GM19395 (cell line): ENCODE measurements at regions not wholly inside any gene's neighbourhood (a gene's known extent, or its start where the extent isn't known, plus 50 kb on each side); places are given as distances from the start of the nearest gene placed in this dataset.
"Not testable (repeated sequence)": the region's sequence is repeated elsewhere in the genome, so short reads cannot be mapped to it uniquely, and the experiment has no call there.

Experiments used
- ATAC-seq: cut with Tn5 transposase; IDR thresholded peaks from one replicate; pipeline ENCODE4 v1.9.1; 2021; ENCODE audit warnings: mild to moderate bottlenecking, moderate library complexity; ENCODE audit not compliant: unreplicated experiment

GRCh38 chr7:153920126-153920525 is 132.1 kb upstream of the DPP6 start:
- no peak for ATAC-seq

- no peak for ATAC-seq
Observed at GRCh38 chr7:153920897-153921296, 131.3 kb upstream of the DPP6 start.

GRCh38 chr7:153921408-153921807 is 130.8 kb upstream of the DPP6 start:
- no peak for ATAC-seq

GRCh38 chr7:153930696-153931095 is 121.5 kb upstream of the DPP6 start:
- ATAC-seq, result no peak

- no peak for ATAC-seq
Observed at GRCh38 chr7:153934048-153934447, 118.2 kb upstream of the DPP6 start.

- no peak for ATAC-seq
Observed at GRCh38 chr7:153934629-153935028, 117.6 kb upstream of the DPP6 start.

GRCh38 chr7:153935095-153935494 is 117.1 kb upstream of the DPP6 start:
- no peak for ATAC-seq

GRCh38 chr7:153938451-153938850 is 113.7 kb upstream of the DPP6 start:
- no peak for ATAC-seq

GRCh38 chr7:153939177-153939576 is 113.0 kb upstream of the DPP6 start:
- ATAC-seq, result no peak

GRCh38 chr7:153939654-153940053 is 112.5 kb upstream of the DPP6 start:
- no peak for ATAC-seq

GRCh38 chr7:153941061-153941460 is 111.1 kb upstream of the DPP6 start:
- ATAC-seq, result no peak

- no peak for ATAC-seq
Observed at GRCh38 chr7:153942036-153942435, 110.2 kb upstream of the DPP6 start.

- ATAC-seq, result no peak
Observed at GRCh38 chr7:153943457-153943856, 108.7 kb upstream of the DPP6 start.

GRCh38 chr7:153943861-153944260 is 108.3 kb upstream of the DPP6 start:
- ATAC-seq, result no peak

GRCh38 chr7:153948060-153948459 is 104.1 kb upstream of the DPP6 start:
- no peak for ATAC-seq

- ATAC-seq, result no peak
Observed at GRCh38 chr7:153951316-153951715, 100.9 kb upstream of the DPP6 start.

- no peak for ATAC-seq
Observed at GRCh38 chr7:153954477-153954876, 97.7 kb upstream of the DPP6 start.

GRCh38 chr7:153957677-153958076 is 94.5 kb upstream of the DPP6 start:
- not testable (repeated sequence) for ATAC-seq

- not testable (repeated sequence) for ATAC-seq
Observed at GRCh38 chr7:153958381-153958780, 93.8 kb upstream of the DPP6 start.

- not testable (repeated sequence) for ATAC-seq
Observed at GRCh38 chr7:153958789-153959188, 93.4 kb upstream of the DPP6 start.

GRCh38 chr7:153964481-153965112 is 87.6 kb upstream of the DPP6 start:
- not testable (repeated sequence) for ATAC-seq

GRCh38 chr7:153969016-153969415 is 83.2 kb upstream of the DPP6 start:
- not testable (repeated sequence) for ATAC-seq

- not testable (repeated sequence) for ATAC-seq
Observed at GRCh38 chr7:153974603-153975002, 77.6 kb upstream of the DPP6 start.
